Prostate gland (tissue), 2 donors: ENCODE measurements at regions not wholly inside any gene's neighbourhood (a gene's known extent, or its start where the extent isn't known, plus 50 kb on each side); places are given as distances from the start of the nearest gene placed in this dataset.

Source experiments
- POLR2A ChIP-seq: fragments of 450-650 bp; IDR thresholded peaks from one replicate; pipeline ENCODE4 v1.6.1; 2016; ENCODE audit warnings: antibody characterized with exemption, mild to moderate bottlenecking
- TF ChIP-seq, protein P1 (sequence below), 4 experiments: fragments of 200-600 bp in 2 of 4; fragments of 450-650 bp in 2 of 4; sonication (generic) in 2 of 4; IDR thresholded peaks; 1 replicate in 3 of 4; 2 replicates in 1 of 4; pipeline ENCODE4 v1.5.1; 2016 to 2019; ENCODE audit warnings: antibody characterized with exemption in 4 of 4, mild to moderate bottlenecking in 2 of 4, moderate library complexity in 2 of 4

GRCh38 chr5:54738973-54739367 lies 221.4 kb downstream of the SNX18 start:
- TF ChIP-seq, protein P1, sequence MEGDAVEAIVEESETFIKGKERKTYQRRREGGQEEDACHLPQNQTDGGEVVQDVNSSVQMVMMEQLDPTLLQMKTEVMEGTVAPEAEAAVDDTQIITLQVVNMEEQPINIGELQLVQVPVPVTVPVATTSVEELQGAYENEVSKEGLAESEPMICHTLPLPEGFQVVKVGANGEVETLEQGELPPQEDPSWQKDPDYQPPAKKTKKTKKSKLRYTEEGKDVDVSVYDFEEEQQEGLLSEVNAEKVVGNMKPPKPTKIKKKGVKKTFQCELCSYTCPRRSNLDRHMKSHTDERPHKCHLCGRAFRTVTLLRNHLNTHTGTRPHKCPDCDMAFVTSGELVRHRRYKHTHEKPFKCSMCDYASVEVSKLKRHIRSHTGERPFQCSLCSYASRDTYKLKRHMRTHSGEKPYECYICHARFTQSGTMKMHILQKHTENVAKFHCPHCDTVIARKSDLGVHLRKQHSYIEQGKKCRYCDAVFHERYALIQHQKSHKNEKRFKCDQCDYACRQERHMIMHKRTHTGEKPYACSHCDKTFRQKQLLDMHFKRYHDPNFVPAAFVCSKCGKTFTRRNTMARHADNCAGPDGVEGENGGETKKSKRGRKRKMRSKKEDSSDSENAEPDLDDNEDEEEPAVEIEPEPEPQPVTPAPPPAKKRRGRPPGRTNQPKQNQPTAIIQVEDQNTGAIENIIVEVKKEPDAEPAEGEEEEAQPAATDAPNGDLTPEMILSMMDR (IDR thresholded peaks at IDR 0.05) = no peak
- no peak for TF ChIP-seq POLR2A
